NOMO-1 treated with DMSO at 0.1 percent for 48 hours (cell line): ENCODE measurements at regions not wholly inside any gene's neighbourhood (a gene's known extent, or its start where the extent isn't known, plus 50 kb on each side); places are given as distances from the start of the nearest gene placed in this dataset.
"Not testable (repeated sequence)": the region's sequence is repeated elsewhere in the genome, so short reads cannot be mapped to it uniquely, and the experiment has no call there.

Source experiments
- DNase-seq: peaks from one replicate; lab custom pipeline; 2025; ENCODE audit not compliant: unreplicated experiment; lab: John Stamatoyannopoulos, UW

GRCh38 chr12:66774929-66775328 lies 96.1 kb upstream of the GRIP1 start:
- no peak for DNase-seq

GRCh38 chr12:66775871-66776270 lies 97.0 kb upstream of the GRIP1 start:
- no peak for DNase-seq

- no peak for DNase-seq
Measured at GRCh38 chr12:66776974-66777373, 98.1 kb upstream of the GRIP1 start.

GRCh38 chr12:66779466-66779865 lies 100.6 kb upstream of the GRIP1 start:
- no peak for DNase-seq

- no peak for DNase-seq
Measured at GRCh38 chr12:66786531-66787308, 107.8 kb upstream of the GRIP1 start.

- DNase-seq = no peak
Measured at GRCh38 chr12:66799551-66799950, 120.7 kb upstream of the GRIP1 start.

GRCh38 chr12:66800046-66800445 lies 121.2 kb upstream of the GRIP1 start:
- no peak for DNase-seq

- DNase-seq = no peak
Measured at GRCh38 chr12:66803930-66804329, 125.1 kb upstream of the GRIP1 start.

GRCh38 chr12:66804563-66804974 lies 125.7 kb upstream of the GRIP1 start:
- DNase-seq = no peak

GRCh38 chr12:66808606-66809005 lies 129.7 kb upstream of the GRIP1 start:
- DNase-seq = no peak

GRCh38 chr12:66813137-66813892 lies 134.4 kb upstream of the GRIP1 start:
- DNase-seq = no peak

GRCh38 chr12:66819587-66819986 lies 140.7 kb upstream of the GRIP1 start:
- DNase-seq = no peak

- DNase-seq = no peak
Measured at GRCh38 chr12:66822961-66823360, 144.1 kb upstream of the GRIP1 start.

GRCh38 chr12:66823857-66824570 lies 145.1 kb upstream of the GRIP1 start:
- no peak for DNase-seq

- not testable (repeated sequence) for DNase-seq
Measured at GRCh38 chr12:66825921-66826320, 147.0 kb upstream of the GRIP1 start.

GRCh38 chr12:66829660-66830325 lies 150.9 kb upstream of the GRIP1 start:
- no peak for DNase-seq

- DNase-seq = no peak
Measured at GRCh38 chr12:66831495-66831894, 152.6 kb upstream of the GRIP1 start.

GRCh38 chr12:66832997-66833396 lies 154.1 kb upstream of the GRIP1 start:
- DNase-seq = no peak

GRCh38 chr12:66836623-66837310 lies 157.9 kb upstream of the GRIP1 start:
- peak; percentile 52 for DNase-seq

- DNase-seq = no peak
Measured at GRCh38 chr12:66837311-66837627, 158.4 kb upstream of the GRIP1 start.

GRCh38 chr12:66838366-66838765 lies 159.5 kb upstream of the GRIP1 start:
- DNase-seq = no peak
